KOPT-K1 (cell line): ENCODE measurements at regions not wholly inside any gene's neighbourhood (a gene's known extent, or its start where the extent isn't known, plus 50 kb on each side); places are given as distances from the start of the nearest gene placed in this dataset.

Source experiments
- H3K27ac ChIP-seq: fragments of 200-600 bp; sonication (generic); 2 replicates; pipeline ENCODE4 v1.5.1; 2016; ENCODE audit warnings: antibody characterized with exemption, mild to moderate bottlenecking, low read depth, low read length; ENCODE audit not compliant: poor library complexity, severe bottlenecking
- H3K36me3 ChIP-seq: fragments of 200-600 bp; sonication (generic); 2 replicates; pipeline ENCODE4 v1.5.1; 2017; ENCODE audit warnings: antibody characterized with exemption, mild to moderate bottlenecking, low read length, moderate library complexity; ENCODE audit not compliant: insufficient read depth
- H3K9me3 ChIP-seq: fragments of 200-600 bp; sonication (generic); 2 replicates; pipeline ENCODE4 v1.5.1; 2017; ENCODE audit warnings: antibody characterized with exemption, low read length, mild to moderate bottlenecking; ENCODE audit not compliant: insufficient read depth, poor library complexity, severe bottlenecking

- H3K27ac ChIP-seq: no peak overlapping the region
- H3K36me3 ChIP-seq: no peaks in the 10 kb centered on the region
- H3K9me3 ChIP-seq: no peaks in the 10 kb centered on the region
Observed at GRCh38 chr7:10076660-10077300, 896.9 kb upstream of the PHF14 start.

GRCh38 chr7:10079572-10079971 lies 894.1 kb upstream of the PHF14 start:
- Histone ChIP-seq H3K36me3 (no peaks in the 10 kb centered on the region), H3K27ac (no peak overlapping the region), H3K9me3 (no peaks in the 10 kb centered on the region)

- H3K27ac ChIP-seq: no peak overlapping the region
- H3K36me3 ChIP-seq: no peaks in the 10 kb centered on the region
- no peaks in the 10 kb centered on the region for H3K9me3 ChIP-seq
Observed at GRCh38 chr7:10082896-10083295, 890.8 kb upstream of the PHF14 start.

GRCh38 chr7:10083766-10084165 lies 889.9 kb upstream of the PHF14 start:
- no peaks in the 10 kb centered on the region for H3K9me3 ChIP-seq
- no peaks in the 10 kb centered on the region for H3K36me3 ChIP-seq
- H3K27ac ChIP-seq: no peak overlapping the region

GRCh38 chr7:10085231-10085630 lies 888.4 kb upstream of the PHF14 start:
- H3K9me3 ChIP-seq: no peaks in the 10 kb centered on the region
- no peak overlapping the region for H3K27ac ChIP-seq
- H3K36me3 ChIP-seq: no peaks in the 10 kb centered on the region

- H3K27ac ChIP-seq: no peak overlapping the region
- no peaks in the 10 kb centered on the region for H3K36me3 ChIP-seq
- H3K9me3 ChIP-seq: no peaks in the 10 kb centered on the region
Observed at GRCh38 chr7:10100572-10100971, 873.1 kb upstream of the PHF14 start.

GRCh38 chr7:10101351-10101750 lies 872.3 kb upstream of the PHF14 start:
- no peaks in the 10 kb centered on the region for H3K36me3 ChIP-seq
- no peak overlapping the region for H3K27ac ChIP-seq
- no peaks in the 10 kb centered on the region for H3K9me3 ChIP-seq

- Histone ChIP-seq H3K27ac (no peak overlapping the region), H3K9me3 (no peaks in the 10 kb centered on the region), H3K36me3 (no peaks in the 10 kb centered on the region)
Observed at GRCh38 chr7:10104292-10104691, 869.4 kb upstream of the PHF14 start.

- H3K27ac ChIP-seq: no peak overlapping the region
- H3K36me3 ChIP-seq: no peaks in the 10 kb centered on the region
Observed at GRCh38 chr7:10106609-10107008, 867.1 kb upstream of the PHF14 start.

GRCh38 chr7:10116511-10116910 lies 857.2 kb upstream of the PHF14 start:
- no peaks in the 10 kb centered on the region for H3K36me3 ChIP-seq
- no peaks in the 10 kb centered on the region for H3K9me3 ChIP-seq
- no peak overlapping the region for H3K27ac ChIP-seq

More at GRCh38 chr7:10106609-10107008, 867.1 kb upstream of the PHF14 start:
- no peaks in the 10 kb centered on the region for H3K9me3 ChIP-seq

- no peaks in the 10 kb centered on the region for H3K9me3 ChIP-seq
- H3K27ac ChIP-seq: no peak overlapping the region
- no peaks in the 10 kb centered on the region for H3K36me3 ChIP-seq
Observed at GRCh38 chr7:10117815-10118214, 855.9 kb upstream of the PHF14 start.

- no peak overlapping the region for H3K27ac ChIP-seq
- H3K36me3 ChIP-seq: no peaks in the 10 kb centered on the region
- H3K9me3 ChIP-seq: no peaks in the 10 kb centered on the region
Observed at GRCh38 chr7:10120936-10121335, 852.7 kb upstream of the PHF14 start.

- Histone ChIP-seq H3K9me3 (no peaks in the 10 kb centered on the region), H3K36me3 (no peaks in the 10 kb centered on the region), H3K27ac (no peak overlapping the region)
Observed at GRCh38 chr7:10121631-10122030, 852.0 kb upstream of the PHF14 start.

- Histone ChIP-seq H3K36me3 (no peaks in the 10 kb centered on the region), H3K27ac (no peak overlapping the region), H3K9me3 (no peaks in the 10 kb centered on the region)
Observed at GRCh38 chr7:10122551-10123100, 851.0 kb upstream of the PHF14 start.

- no peaks in the 10 kb centered on the region for H3K9me3 ChIP-seq
- no peak overlapping the region for H3K27ac ChIP-seq
- no peaks in the 10 kb centered on the region for H3K36me3 ChIP-seq
Observed at GRCh38 chr7:10128748-10129147, 844.9 kb upstream of the PHF14 start.

GRCh38 chr7:10138087-10138854 lies 835.4 kb upstream of the PHF14 start:
- Histone ChIP-seq H3K36me3 (no peaks in the 10 kb centered on the region), H3K9me3 (no peaks in the 10 kb centered on the region), H3K27ac (no peak overlapping the region)
